Activated CD4-positive, alpha-beta T cell treated with anti-CD3 and anti-CD28 coated beads for 4 hours (primary cell): ENCODE measurements at regions not wholly inside any gene's neighbourhood (a gene's known extent, or its start where the extent isn't known, plus 50 kb on each side); places are given as distances from the start of the nearest gene placed in this dataset.
A peak's percentile ranks its signal among the peaks of the same experiment; 100 is the strongest.
"Not testable (repeated sequence)": the region's sequence is repeated elsewhere in the genome, so short reads cannot be mapped to it uniquely, and the experiment has no call there.

Source experiments
- DNase-seq, 2 donors: peaks; one replicate each; pipeline ENCODE4 v3.0.0-alpha.2; 2020

DNA sequence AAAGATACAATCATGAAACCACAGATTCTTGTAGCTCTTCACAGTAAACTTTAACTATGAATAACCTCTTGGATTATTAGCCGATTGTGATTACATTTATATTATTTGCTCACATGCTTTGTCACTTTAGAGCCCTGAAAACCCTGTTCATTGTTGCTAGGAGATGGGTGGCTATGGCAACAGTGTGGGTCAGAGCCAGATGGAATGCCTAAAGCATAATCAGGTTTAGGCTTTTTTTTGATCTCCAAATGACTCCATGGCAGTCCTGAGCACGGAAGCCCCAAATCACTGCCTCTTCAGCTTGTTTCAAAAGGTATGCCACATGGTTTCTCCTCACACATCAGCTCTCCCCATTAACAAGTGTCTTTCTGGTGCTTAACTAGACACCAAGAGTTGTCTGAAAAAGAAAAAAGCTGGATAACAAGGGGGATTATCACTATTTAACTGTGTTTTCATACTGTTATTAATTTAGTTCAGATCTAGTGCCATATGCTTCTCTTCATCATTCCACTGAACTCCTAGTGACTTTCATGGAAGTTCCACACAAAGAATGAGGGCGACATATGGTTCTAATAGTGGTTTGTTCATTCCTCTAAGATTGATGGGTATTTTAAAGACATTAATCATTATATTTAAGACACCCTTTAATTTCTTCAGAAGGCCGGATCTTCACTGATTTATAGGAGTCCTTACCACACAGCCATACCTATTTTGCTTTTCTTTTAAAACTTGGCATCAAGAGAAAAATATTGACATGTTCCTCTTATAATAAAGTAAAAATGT, 88.8 kb upstream of the PAM start:
- no peak for DNase-seq

DNA sequence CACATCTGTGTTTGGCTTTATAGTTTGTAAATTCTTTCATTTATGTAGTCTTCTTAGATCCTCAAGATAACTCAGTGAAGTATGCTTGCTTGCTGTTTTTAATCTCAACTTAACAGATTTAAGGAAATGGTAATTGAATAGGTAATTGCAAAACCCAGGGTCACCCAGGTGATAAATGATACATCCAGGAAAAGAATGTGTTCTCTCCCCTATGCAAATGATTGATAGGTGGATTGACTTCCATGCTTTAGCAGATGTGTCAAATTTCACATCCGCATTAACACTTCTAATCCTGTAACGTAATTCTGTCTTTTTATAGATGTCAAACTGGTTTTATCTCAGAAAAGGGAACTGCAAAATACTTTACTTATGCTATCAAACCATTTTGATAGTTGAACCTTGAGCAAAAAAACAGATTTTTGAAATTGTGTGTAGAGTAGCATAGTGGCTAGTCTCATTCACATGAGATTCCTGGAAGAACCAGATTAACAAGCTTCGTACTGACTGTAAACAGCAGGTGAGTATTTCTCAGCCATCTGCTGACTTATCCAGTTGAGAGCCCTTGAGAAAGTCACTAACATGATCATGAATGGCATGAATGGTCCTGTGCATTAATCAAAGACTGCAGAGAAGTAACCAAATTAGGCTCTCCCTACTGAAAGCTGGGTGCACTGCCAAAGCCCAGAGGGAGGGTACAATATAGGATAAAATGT, 86.7 kb upstream of the PAM start:
- no peak for DNase-seq

- DNase-seq = no peak
Measured at GRCh38 chr5:102670224-102670836, 84.8 kb upstream of the PAM start.

DNA sequence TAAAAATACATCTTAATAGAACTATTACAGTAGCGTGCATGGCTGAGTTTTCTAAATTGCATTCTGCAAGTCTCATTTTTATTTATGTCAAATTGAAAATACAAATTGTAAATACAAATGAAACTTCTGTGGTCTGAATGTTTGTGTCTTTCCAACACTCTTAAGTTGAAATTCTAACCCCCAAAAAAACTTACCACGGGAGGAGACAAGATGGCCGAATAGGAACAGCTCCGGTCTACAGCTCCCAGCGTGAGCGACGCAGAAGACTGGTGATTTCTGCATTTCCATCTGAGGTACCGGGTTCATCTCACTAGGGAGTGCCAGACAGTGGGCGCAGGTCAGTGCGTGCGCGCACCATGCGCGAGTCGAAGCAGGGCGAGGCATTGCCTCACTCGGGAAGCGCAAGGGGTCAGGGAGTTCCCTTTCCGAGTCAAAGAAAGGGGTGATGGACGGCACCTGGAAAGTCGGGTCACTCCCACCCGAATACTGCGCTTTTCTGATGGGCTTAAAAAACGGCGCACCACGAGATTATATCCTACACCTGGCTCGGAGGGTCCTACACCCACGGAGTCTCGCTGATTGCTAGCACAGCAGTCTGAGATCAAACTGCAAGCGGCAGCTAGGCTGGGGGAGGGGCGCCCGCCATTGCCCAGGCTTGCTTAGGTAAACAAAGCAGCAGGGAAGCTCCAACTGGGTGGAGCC, 83.9 kb upstream of the PAM start:
- not testable (repeated sequence) for DNase-seq

- no peak for DNase-seq
Measured at GRCh38 chr5:102678267-102679058, 76.6 kb upstream of the PAM start.

- peak; percentile 39 to 69 for DNase-seq
Measured at GRCh38 chr5:102681403-102681983, 73.6 kb upstream of the PAM start.

- DNase-seq = no peak
Measured at GRCh38 chr5:102682101-102682647, 72.9 kb upstream of the PAM start.

- not testable (repeated sequence) for DNase-seq
Measured at GRCh38 chr5:102688076-102688475, 67.0 kb upstream of the PAM start.

GRCh38 chr5:102688581-102689342, 66.3 kb upstream of the PAM start:
- not testable (repeated sequence) for DNase-seq

GRCh38 chr5:102690910-102691309, 64.2 kb upstream of the PAM start:
- DNase-seq = no peak

DNA sequence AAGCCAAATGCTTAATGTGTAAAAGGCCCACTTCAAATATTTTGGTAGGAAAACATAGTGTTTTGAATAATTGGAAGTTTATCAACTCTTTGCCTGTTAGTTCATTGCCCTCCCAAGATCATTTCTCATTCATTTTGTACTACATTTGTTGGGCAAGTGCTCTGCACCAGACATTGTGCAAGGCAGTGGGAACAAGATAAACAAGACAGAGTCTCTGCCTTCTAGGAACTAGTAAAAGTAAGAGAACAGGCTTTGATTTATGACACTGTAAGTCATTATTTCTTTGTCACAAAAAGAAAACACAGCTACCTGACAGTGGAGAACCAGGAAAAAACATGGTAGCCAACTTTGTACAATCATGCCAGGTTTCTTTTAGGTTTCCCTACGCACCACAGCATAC, 63.7 kb upstream of the PAM start:
- no peak for DNase-seq

DNA sequence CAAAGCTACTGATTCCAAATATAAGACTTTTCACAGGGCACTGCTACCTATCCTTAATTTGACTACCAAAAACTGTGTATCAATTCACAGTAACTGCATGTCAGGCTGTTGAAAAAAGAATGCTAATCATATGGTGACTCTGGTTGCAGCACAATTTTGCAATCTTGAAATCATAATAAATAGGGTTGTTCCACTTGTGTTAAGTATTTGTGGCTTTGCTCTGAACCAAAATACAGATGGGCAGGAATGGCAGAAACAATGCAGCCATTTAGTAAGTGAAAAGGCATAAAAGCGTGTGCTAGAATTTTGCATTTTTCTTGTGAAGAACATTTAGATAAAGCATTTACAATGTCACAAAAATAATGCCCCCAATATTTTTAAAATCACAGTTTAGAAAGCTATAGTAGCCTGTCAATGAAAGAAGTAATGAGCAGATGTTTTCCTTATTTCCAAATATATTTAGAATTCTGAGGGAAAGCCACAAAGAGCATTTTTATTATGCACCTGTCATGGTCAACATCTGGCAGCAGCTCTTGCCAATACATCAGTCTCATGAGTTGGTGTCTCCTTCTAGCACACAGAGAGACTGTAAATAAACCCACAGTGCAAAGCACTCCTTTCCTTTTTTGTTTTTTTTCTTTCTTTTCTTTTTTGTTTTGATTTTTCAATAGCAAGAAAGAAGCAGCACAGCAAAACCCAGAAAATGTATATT, 54.8 kb upstream of the PAM start:
- DNase-seq = no peak

- DNase-seq = no peak
Measured at GRCh38 chr5:102700916-102701315, 54.2 kb upstream of the PAM start.

- DNase-seq = no peak
Measured at GRCh38 chr5:102701748-102702147, 53.4 kb upstream of the PAM start.
